Activated B cell treated with CpG ODN at 0.5 μM for 24 hours (primary cell): ENCODE measurements at regions not wholly inside any gene's neighbourhood (a gene's known extent, or its start where the extent isn't known, plus 50 kb on each side); places are given as distances from the start of the nearest gene placed in this dataset.

Source experiments
- ATAC-seq: fragments of 200-7000 bp; cut with Tn5 transposase; one replicate; pipeline ENCODE4 v1.10.0; 2021; ENCODE audit warnings: low read depth, mild to moderate bottlenecking, moderate library complexity
- CTCF ChIA-PET: fragments of 350-600 bp; sonication (Branson Sonifier 250); formaldehyde crosslinking; loops from one replicate; lab custom pipeline; 2021; ENCODE audit warnings: antibody characterized with exemption; lab: Charles Lee
- POLR2A ChIA-PET: fragments of 350-600 bp; sonication (Branson Sonifier 250); formaldehyde crosslinking; loops from one replicate; lab custom pipeline; 2021; ENCODE audit warnings: antibody characterized with exemption; lab: Charles Lee
- DNase-seq: peaks from one replicate; pipeline ENCODE4 v3.0.0; 2022
- H3K27ac Mint-ChIP-seq: one replicate; pipeline ENCODE4 v1.8.0; 2020; ENCODE audit warnings: mixed read lengths
- H3K27me3 Mint-ChIP-seq: one replicate; pipeline ENCODE4 v1.8.0; 2021; ENCODE audit warnings: mixed read lengths
- H3K36me3 Mint-ChIP-seq: one replicate; pipeline ENCODE4 v1.8.0; 2021; ENCODE audit warnings: low read depth, mixed read lengths
- H3K4me1 Mint-ChIP-seq: one replicate; pipeline ENCODE4 v1.8.0; 2021; ENCODE audit warnings: mixed read lengths
- H3K4me3 Mint-ChIP-seq: one replicate; pipeline ENCODE4 v1.8.0; 2020; ENCODE audit warnings: mild to moderate bottlenecking, mixed read lengths
- H3K9me3 Mint-ChIP-seq: one replicate; pipeline ENCODE4 v1.8.0; 2020; ENCODE audit warnings: mixed read lengths
- CTCF ChIP-seq: fragments of 200-600 bp; IDR thresholded peaks from one replicate; pipeline ENCODE4 v1.8.0; 2022; ENCODE audit warnings: antibody characterized with exemption, mild to moderate bottlenecking
- intact Hi-C: fragments of 100-400 bp; cut with micrococcal nuclease; formaldehyde crosslinking; loops from one replicate; pipeline ENCODE4 v1.15.1; 2024

GRCh38 chr1:112070677-112071076, 81.2 kb upstream of the KCND3 start:
- Mint-ChIP-seq H3K4me3 (no peak overlapping the region), H3K9me3 (peaks cover 11% of the 10 kb centered on the region), H3K4me1 (no peaks in the 10 kb centered on the region), H3K27ac (no peak overlapping the region), H3K36me3 (no peaks in the 10 kb centered on the region), H3K27me3 (peaks cover 25% of the 10 kb centered on the region)
- POLR2A ChIA-PET = no interaction called here
- no peak for DNase-seq
- no peak for ATAC-seq
- intact Hi-C loops = no loop called here
- no peak for TF ChIP-seq CTCF
- CTCF ChIA-PET = no interaction called here

- intact Hi-C loops = no loop called here
- POLR2A ChIA-PET = no interaction called here
- Mint-ChIP-seq H3K27ac (no peak overlapping the region), H3K4me3 (no peak overlapping the region), H3K4me1 (no peaks in the 10 kb centered on the region), H3K27me3 (peaks cover 15% of the 10 kb centered on the region), H3K36me3 (no peaks in the 10 kb centered on the region), H3K9me3 (peaks cover 11% of the 10 kb centered on the region)
- no peak for TF ChIP-seq CTCF
- no peak for DNase-seq
- ATAC-seq = no peak
- CTCF ChIA-PET = no interaction called here
Measured at GRCh38 chr1:112074711-112075110, 85.2 kb upstream of the KCND3 start.

DNA sequence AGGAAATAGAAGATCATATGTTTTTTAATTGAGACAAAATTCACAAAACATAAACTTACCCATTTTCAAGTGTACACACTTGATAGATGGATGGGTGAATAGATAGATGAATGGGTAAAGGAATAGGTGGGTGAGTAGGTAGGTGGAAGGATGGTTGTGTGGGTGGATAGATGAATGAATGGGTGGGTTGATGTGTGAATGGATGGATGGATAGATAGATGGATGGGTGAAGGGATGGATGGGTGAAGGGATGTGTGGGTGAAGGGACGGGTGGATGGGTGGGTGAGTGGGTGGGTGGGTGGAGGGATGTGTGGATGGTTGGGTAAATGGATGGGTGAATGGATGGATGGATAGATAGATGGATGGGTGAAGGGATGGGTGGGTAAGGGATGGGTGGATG, 86.1 kb upstream of the KCND3 start:
- Mint-ChIP-seq H3K9me3 (peaks cover 11% of the 10 kb centered on the region), H3K36me3 (no peaks in the 10 kb centered on the region), H3K27me3 (peaks cover 7% of the 10 kb centered on the region), H3K4me3 (no peak overlapping the region), H3K4me1 (no peaks in the 10 kb centered on the region), H3K27ac (no peak overlapping the region)
- CTCF ChIA-PET = no interaction called here
- no peak for TF ChIP-seq CTCF
- POLR2A ChIA-PET = no interaction called here
- DNase-seq (no peak), ATAC-seq (no peak)
- intact Hi-C loops = no loop called here

DNA sequence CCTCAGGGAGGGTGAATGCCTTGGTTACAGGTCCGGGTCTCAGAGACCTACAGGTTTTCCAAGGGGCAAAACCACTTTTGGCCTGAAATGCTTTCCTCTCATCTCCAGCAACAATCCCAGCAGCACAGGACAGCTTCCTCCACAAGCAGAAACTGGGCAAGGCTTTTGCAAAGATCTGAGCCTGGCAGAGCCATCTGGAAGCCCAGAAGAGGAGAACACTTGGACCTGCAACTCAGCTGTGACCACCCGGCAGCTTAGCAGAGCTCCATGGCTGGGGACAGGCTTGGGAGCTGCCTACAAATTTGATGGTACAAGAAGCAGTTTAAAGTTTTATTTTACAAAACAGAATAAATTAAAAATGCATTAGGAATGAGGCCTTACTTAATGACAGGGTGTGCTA, 90.0 kb upstream of the KCND3 start:
- no peaks in the 10 kb centered on the region for H3K36me3 Mint-ChIP-seq
- no peaks in the 10 kb centered on the region for H3K4me1 Mint-ChIP-seq
- CTCF ChIA-PET = no interaction called here
- no peak for TF ChIP-seq CTCF
- DNase-seq (no peak), ATAC-seq (no peak)
- H3K9me3 Mint-ChIP-seq = no peaks in the 10 kb centered on the region
- intact Hi-C loops = no loop called here
- no peak overlapping the region for H3K27ac Mint-ChIP-seq
- H3K27me3 Mint-ChIP-seq = peaks cover 5% of the 10 kb centered on the region
- no peak overlapping the region for H3K4me3 Mint-ChIP-seq
- POLR2A ChIA-PET = no interaction called here

DNA sequence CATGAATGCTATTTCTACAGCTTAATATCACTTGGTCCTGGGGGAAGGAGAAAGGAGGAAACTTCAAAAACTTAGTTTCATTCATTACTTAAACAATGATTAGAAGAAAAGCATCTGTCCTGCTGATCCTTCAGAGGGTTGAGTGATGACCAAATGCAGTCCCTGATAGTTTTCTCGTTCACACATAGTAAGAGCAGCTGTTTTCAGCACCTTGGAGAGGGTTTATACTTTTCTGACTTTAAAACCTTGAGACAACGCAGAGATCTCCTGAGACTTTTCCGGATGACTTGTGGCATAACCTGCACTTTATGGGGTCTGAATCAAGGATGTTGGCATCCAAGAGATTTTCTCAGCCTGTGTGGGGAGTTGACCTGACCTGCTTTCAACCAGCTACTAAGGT, 94.0 kb upstream of the KCND3 start:
- intact Hi-C loops = no loop called here
- DNase-seq (no peak), ATAC-seq (no peak)
- Mint-ChIP-seq H3K27ac (no peak overlapping the region), H3K4me1 (no peaks in the 10 kb centered on the region), H3K27me3 (peaks cover 12% of the 10 kb centered on the region), H3K36me3 (no peaks in the 10 kb centered on the region), H3K4me3 (no peak overlapping the region), H3K9me3 (no peaks in the 10 kb centered on the region)
- no peak for TF ChIP-seq CTCF
- POLR2A ChIA-PET = no interaction called here
- CTCF ChIA-PET = no interaction called here
